Endothelial cell of umbilical vein (primary cell): ENCODE measurements at regions not wholly inside any gene's neighbourhood (a gene's known extent, or its start where the extent isn't known, plus 50 kb on each side); places are given as distances from the start of the nearest gene placed in this dataset.

Experiments
- BruUV-seq: library from RNA; stranded (reverse); fragments of 400-500 nt; replicated peaks from 2 replicates; lab custom pipeline; 2021; lab: Mats Ljungman, UMichigan
- CTCF ChIA-PET: fragments of 300-600, 350-600 bp; sonication (Branson Sonifier 250); formaldehyde crosslinking; loops from one replicate; lab custom pipeline; 2021; ENCODE audit warnings: antibody characterized with exemption, inconsistent platforms; lab: Charles Lee
- POLR2A ChIA-PET: fragments of 300-600, 350-600 bp; sonication (Branson Sonifier 250); formaldehyde crosslinking; loops from one replicate; lab custom pipeline; 2021; ENCODE audit warnings: antibody characterized with exemption, inconsistent platforms; lab: Charles Lee
- DNase-seq: peaks from one replicate; pipeline ENCODE4 v3.0.0-alpha.2; 2011; ENCODE audit warnings: low read depth, low spot score
- FAIRE-seq: peaks from 2 replicates; lab custom pipeline; 2011; peaks lifted over from hg19 to GRCh38; lab: Jason Lieb, UNC
- H2AFZ ChIP-seq: 2 replicates; pipeline ENCODE4 v1.6.0; 2012; ENCODE audit warnings: low read depth, low read length, control low read depth, inconsistent platforms
- H3K27ac ChIP-seq: 2 replicates; pipeline ENCODE4 v1.5.1; 2011; ENCODE audit warnings: low read depth, mild to moderate bottlenecking, control low read depth, low read length, moderate library complexity; ENCODE audit not compliant: insufficient read depth
- H3K27me3 ChIP-seq, 2 experiments: 2 replicates each; pipeline versions ENCODE4 v1.6.0 to v1.6.1; 2011; ENCODE audit warnings: low read length in 2 of 2, mixed read lengths in 1 of 2; ENCODE audit not compliant: control insufficient read depth in 2 of 2, insufficient read depth in 2 of 2
- H3K36me3 ChIP-seq, 2 experiments: 2 replicates in 1 of 2; 3 replicates in 1 of 2; pipeline ENCODE4 v1.5.1; 2011; ENCODE audit warnings: low read length in 2 of 2, mild to moderate bottlenecking in 1 of 2, moderate library complexity in 1 of 2; ENCODE audit not compliant: control insufficient read depth in 2 of 2, insufficient read depth in 2 of 2; ENCODE audit errors: extremely low read depth in 1 of 2
- H3K4me1 ChIP-seq: 3 replicates; pipeline ENCODE4 v1.5.1; 2011; ENCODE audit warnings: mild to moderate bottlenecking, low read length; ENCODE audit not compliant: control insufficient read depth, insufficient read depth; ENCODE audit errors: extremely low read depth
- H3K4me2 ChIP-seq: 2 replicates; pipeline ENCODE4 v1.6.1; 2011; ENCODE audit warnings: low read length, control low read depth, mixed read lengths; ENCODE audit not compliant: insufficient read depth
- H3K4me3 ChIP-seq, 3 experiments: fragments of 200-600 bp in 1 of 3; sonication (generic), shearing (Covaris generic) in 1 of 3; replicated peaks in 1 of 3; 2 replicates each; pipeline ENCODE4 v1.5.1; 2011 to 2016; ENCODE audit warnings: control low read depth in 3 of 3, low read length in 3 of 3, mild to moderate bottlenecking in 2 of 3, inconsistent platforms in 1 of 3, low read depth in 1 of 3, moderate library complexity in 1 of 3; ENCODE audit not compliant: insufficient read depth in 1 of 3
- H3K79me2 ChIP-seq: 2 replicates; pipeline ENCODE4 v1.6.0; 2012; ENCODE audit warnings: low read length, inconsistent platforms; ENCODE audit not compliant: control insufficient read depth, insufficient read depth
- H3K9ac ChIP-seq: replicated peaks from 2 replicates; pipeline ENCODE3; 2011; ENCODE audit warnings: low read length, control low read depth; ENCODE audit not compliant: insufficient read depth; ENCODE audit errors: extremely low read depth
- H3K9me1 ChIP-seq: replicated peaks from 3 replicates; pipeline ENCODE4 v1.6.0; 2011; ENCODE audit warnings: mild to moderate bottlenecking, low read length; ENCODE audit not compliant: control insufficient read depth, insufficient read depth; ENCODE audit errors: extremely low read depth
- H3K9me3 ChIP-seq: replicated peaks from 2 replicates; pipeline ENCODE4 v1.5.1; 2012; ENCODE audit warnings: low read length, inconsistent platforms; ENCODE audit not compliant: control insufficient read depth, insufficient read depth
- H4K20me1 ChIP-seq: replicated peaks from 2 replicates; pipeline ENCODE3; 2011; ENCODE audit warnings: mild to moderate bottlenecking, low read length; ENCODE audit not compliant: control insufficient read depth, insufficient read depth; ENCODE audit errors: extremely low read depth
- EZH2 ChIP-seq: IDR thresholded peaks from 2 replicates; pipeline ENCODE4 v1.6.1; 2012; ENCODE audit warnings: borderline replicate concordance, low read depth, mild to moderate bottlenecking, moderate library complexity, low read length, inconsistent platforms; ENCODE audit not compliant: severe bottlenecking
- FOS ChIP-seq: IDR thresholded peaks from 2 replicates; pipeline ENCODE4 v1.6.1; 2011; ENCODE audit warnings: mild to moderate bottlenecking, low read length, moderate library complexity, borderline replicate concordance; ENCODE audit not compliant: insufficient read depth
- GATA2 ChIP-seq: IDR thresholded peaks from 2 replicates; pipeline ENCODE4 v1.7.0; 2011; ENCODE audit warnings: low read depth, mild to moderate bottlenecking, moderate library complexity, mixed read lengths, low read length; ENCODE audit not compliant: insufficient read length, insufficient read depth
- JUN ChIP-seq: IDR thresholded peaks from 2 replicates; pipeline ENCODE4 v1.6.1; 2011; ENCODE audit warnings: borderline replicate concordance, low read depth; ENCODE audit not compliant: insufficient read length, insufficient read depth
- MYC ChIP-seq: IDR thresholded peaks from one replicate; pipeline ENCODE4 v1.6.1; 2011; ENCODE audit warnings: mild to moderate bottlenecking, low read depth, low read length
- POLR2AphosphoS5 ChIP-seq: IDR thresholded peaks from 2 replicates; pipeline ENCODE4 v1.6.1; 2012; ENCODE audit warnings: low read depth, mild to moderate bottlenecking, control low read depth, low read length, moderate library complexity; ENCODE audit not compliant: insufficient read depth
- dilution Hi-C: fragments of 300-500 bp; cut with MboI; formaldehyde crosslinking; loops from one replicate; pipeline ENCODE4 v1.15.0; 2019; ENCODE audit warnings: low sequenced_read_pairs; ENCODE audit not compliant: extremely low pct_ligation_motif_present
- intact Hi-C: fragments of 100-400 bp; cut with micrococcal nuclease; formaldehyde crosslinking; loops from one replicate; pipeline ENCODE4 v1.10.0; 2022
- TF ChIP-seq, protein P1 (sequence below), 2 donors: IDR thresholded peaks; 1 replicate in 1 of 2; 2 replicates in 1 of 2; pipeline ENCODE4 v1.5.1; 2011; ENCODE audit warnings: low read length in 2 of 2, mild to moderate bottlenecking in 2 of 2, moderate library complexity in 2 of 2, control low read depth in 1 of 2, inconsistent platforms in 1 of 2, low read depth in 1 of 2; ENCODE audit not compliant: insufficient read depth in 1 of 2; ENCODE audit errors: extremely low read depth in 1 of 2

GRCh38 chr4:149896432-149896831, 80.8 kb upstream of the IQCM start:
- POLR2A ChIA-PET, result no interaction called here
- no peak overlapping the region for H2AFZ ChIP-seq
- dilution Hi-C loops, result no loop called here
- DNase-seq (peak; percentile 16), FAIRE-seq (no peak)
- intact Hi-C loops, result loop anchor here (2.0 kb wide), 1 partner anchor 866 kb away; no protein-coding TSS in a partner anchor
- CTCF ChIA-PET, result interaction anchor here (1.0 to 5.4 kb wide), 3 partner anchors 525 to 847 kb away, joined by 3 to 21 read pairs (median 3); no protein-coding TSS in a partner anchor
- no peak overlapping the region for H3K9ac ChIP-seq
- no peaks in the 10 kb centered on the region for H3K79me2 ChIP-seq
- no peak overlapping the region for H3K4me2 ChIP-seq
- no peaks in the 10 kb centered on the region for H3K36me3 ChIP-seq
- H3K27ac ChIP-seq, result no peak overlapping the region
- no peak overlapping the region for H3K4me3 ChIP-seq
- no peaks in the 10 kb centered on the region for H3K9me1 ChIP-seq
- no peaks in the 10 kb centered on the region for H3K4me1 ChIP-seq
- H3K27me3 ChIP-seq, result no peaks in the 10 kb centered on the region
- H4K20me1 ChIP-seq, result no peaks in the 10 kb centered on the region
- H3K9me3 ChIP-seq, result no peaks in the 10 kb centered on the region
- no peak for TF ChIP-seq GATA2
- TF ChIP-seq, protein P1, sequence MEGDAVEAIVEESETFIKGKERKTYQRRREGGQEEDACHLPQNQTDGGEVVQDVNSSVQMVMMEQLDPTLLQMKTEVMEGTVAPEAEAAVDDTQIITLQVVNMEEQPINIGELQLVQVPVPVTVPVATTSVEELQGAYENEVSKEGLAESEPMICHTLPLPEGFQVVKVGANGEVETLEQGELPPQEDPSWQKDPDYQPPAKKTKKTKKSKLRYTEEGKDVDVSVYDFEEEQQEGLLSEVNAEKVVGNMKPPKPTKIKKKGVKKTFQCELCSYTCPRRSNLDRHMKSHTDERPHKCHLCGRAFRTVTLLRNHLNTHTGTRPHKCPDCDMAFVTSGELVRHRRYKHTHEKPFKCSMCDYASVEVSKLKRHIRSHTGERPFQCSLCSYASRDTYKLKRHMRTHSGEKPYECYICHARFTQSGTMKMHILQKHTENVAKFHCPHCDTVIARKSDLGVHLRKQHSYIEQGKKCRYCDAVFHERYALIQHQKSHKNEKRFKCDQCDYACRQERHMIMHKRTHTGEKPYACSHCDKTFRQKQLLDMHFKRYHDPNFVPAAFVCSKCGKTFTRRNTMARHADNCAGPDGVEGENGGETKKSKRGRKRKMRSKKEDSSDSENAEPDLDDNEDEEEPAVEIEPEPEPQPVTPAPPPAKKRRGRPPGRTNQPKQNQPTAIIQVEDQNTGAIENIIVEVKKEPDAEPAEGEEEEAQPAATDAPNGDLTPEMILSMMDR (IDR thresholded peaks at IDR 0.05; ENCODE audit: extremely low read depth in 1 of 2, insufficient read depth in 1 of 2, low read depth in 1 of 2, low read length in 2 of 2), result peak in 1 of 2 donors; percentile 21
- BruUV-seq, result no TSS peak

- Histone ChIP-seq H3K79me2 (no peaks in the 10 kb centered on the region), H3K4me3 (no peak overlapping the region), H3K4me2 (no peak overlapping the region), H3K9ac (no peak overlapping the region), H2AFZ (no peak overlapping the region), H3K4me1 (no peaks in the 10 kb centered on the region), H3K27ac (no peak overlapping the region), H3K9me3 (no peaks in the 10 kb centered on the region), H3K36me3 (no peaks in the 10 kb centered on the region), H4K20me1 (no peaks in the 10 kb centered on the region), H3K27me3 (no peaks in the 10 kb centered on the region), H3K9me1 (no peaks in the 10 kb centered on the region)
- ChIA-PET POLR2A (no interaction called here), CTCF (interaction anchor here (0.7 to 5.4 kb wide), 7 partner anchors 12 to 849 kb away, joined by 3 to 21 read pairs (median 4); no protein-coding TSS in a partner anchor)
- intact Hi-C loops (loop anchor here (1.0 to 2.0 kb wide), 2 partner anchors 526 to 867 kb away; no protein-coding TSS in a partner anchor), dilution Hi-C loops (no loop called here)
- DNase-seq (peak; percentile 35), FAIRE-seq (peak; percentile 38)
- TF ChIP-seq POLR2AphosphoS5 (no peak), GATA2 (no peak), JUN (no peak), MYC (no peak), FOS (no peak), EZH2 (no peak)
- TF ChIP-seq, protein P1 (IDR thresholded peaks at IDR 0.05; ENCODE audit: extremely low read depth in 1 of 2, insufficient read depth in 1 of 2, low read depth in 1 of 2, low read length in 2 of 2), result peak in 1 of 2 donors; percentile 7
- BruUV-seq, result no TSS peak
Measured at GRCh38 chr4:149897783-149898182, 82.1 kb upstream of the IQCM start.
